ENCODE measurements at regions not wholly inside any gene's neighbourhood (a gene's known extent, or its start where the extent isn't known, plus 50 kb on each side); places are given as distances from the start of the nearest gene placed in this dataset.

DNA sequence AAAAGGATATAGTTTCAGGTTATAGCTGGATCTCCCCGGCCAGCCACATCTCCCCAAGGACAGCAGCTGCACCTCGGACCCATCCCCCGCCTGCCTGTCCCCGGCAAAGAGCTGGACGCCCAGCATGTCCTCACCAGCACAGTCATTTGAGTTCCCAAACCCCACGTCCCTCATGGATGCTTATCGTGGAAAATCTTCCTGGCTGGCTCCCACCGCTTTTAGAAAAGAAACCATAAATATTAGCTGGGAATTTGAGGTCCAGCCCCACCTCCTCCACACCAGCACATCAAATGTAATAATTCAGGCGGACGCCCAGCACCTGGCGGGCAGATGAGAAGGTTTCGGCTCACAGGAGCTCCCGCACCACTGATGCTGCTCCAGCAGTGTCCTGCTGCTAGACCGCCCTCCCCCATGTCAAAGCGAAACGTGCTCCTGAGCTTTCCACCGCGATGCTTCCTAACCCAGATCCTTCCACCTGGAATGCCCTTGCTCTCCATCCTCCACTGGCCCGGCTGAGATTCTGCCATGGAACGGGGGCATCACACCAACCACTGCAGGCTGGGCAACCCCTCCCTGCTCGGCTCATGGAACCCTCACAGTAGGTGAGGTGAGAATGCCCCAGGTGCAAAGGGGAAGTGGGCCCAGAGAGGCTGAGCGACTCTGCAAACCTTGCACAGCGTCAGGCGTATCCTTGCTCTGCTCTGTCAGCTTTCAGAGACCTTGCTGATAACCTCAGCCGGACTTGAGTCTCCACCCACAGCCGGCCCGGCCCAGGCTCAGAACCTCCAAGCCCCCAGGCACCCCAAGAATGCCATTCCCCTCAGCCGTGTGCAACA, 71.5 kb upstream of the GPC1 start (continued):
- TF ChIP-seq RAD21 (IDR thresholded peaks at IDR 0.05; ENCODE audit: low read length), result no peak
- TF ChIP-seq GATA2 (CRISPR knock-in tag; IDR thresholded peaks at IDR 0.05), result no peak
- TF ChIP-seq TAF1 (IDR thresholded peaks at IDR 0.05; ENCODE audit: borderline replicate concordance, low read depth, low read length), result no peak
- no peak for TF ChIP-seq JUND (IDR thresholded peaks at IDR 0.05)
- TF ChIP-seq IRF3 (IDR thresholded peaks at IDR 0.05; ENCODE audit: low read depth, low read length), result no peak
- TF ChIP-seq GABPA (IDR thresholded peaks at IDR 0.05; ENCODE audit: low read depth), result no peak
- no peak for TF ChIP-seq TCF12 (IDR thresholded peaks at IDR 0.05)
- no peak for TF ChIP-seq ELF1 (IDR thresholded peaks at IDR 0.05)

DNA sequence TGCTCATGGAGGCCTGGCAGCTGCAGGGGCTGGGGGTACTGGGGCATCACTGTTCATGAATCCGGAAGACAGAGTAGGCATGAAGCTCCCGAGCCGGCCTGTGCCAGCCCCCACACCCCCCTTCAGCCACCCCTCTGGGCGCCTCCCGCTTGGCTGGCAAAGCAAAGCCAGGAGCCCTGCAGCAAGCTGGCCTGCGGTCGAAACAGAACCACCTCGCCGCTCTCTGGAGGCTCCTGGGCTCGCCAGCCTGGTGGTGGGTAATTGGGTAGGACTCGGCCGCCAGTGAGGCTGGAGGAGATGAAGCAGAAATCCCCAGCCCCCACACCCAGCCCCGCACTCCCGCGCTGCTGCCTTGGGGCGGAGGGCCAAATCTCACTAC, 70.9 kb upstream of the GPC1 start:
- Histone ChIP-seq H2AFZ (ENCODE audit: low read depth) (no peak overlapping the region), H3K4me3 (ENCODE audit: low read depth in 2 of 2, low read length in 1 of 2) (no peak overlapping the region), H3F3A (replicated peaks; ENCODE audit: insufficient read depth) (no peaks in the 10 kb centered on the region), H3K79me2 (ENCODE audit: insufficient read depth) (no peaks in the 10 kb centered on the region), H3K9me2 (no peaks in the 10 kb centered on the region), H3K4me2 (no peak overlapping the region), H3K9ac (no peak overlapping the region), H3K4me1 (ENCODE audit: control insufficient read depth in 1 of 2, insufficient read depth in 2 of 2, low read depth in 1 of 2, low read length in 1 of 2) (peaks cover 0 to 10% of the 10 kb centered on the region in 2 experiments; a peak in 1 of 4 replicates), H3K9me3 (no peaks in the 10 kb centered on the region), H3K36me3 (replicated peaks in 1 of 2; ENCODE audit: control insufficient read depth in 1 of 2, insufficient read depth in 2 of 2, low read length in 1 of 2) (no peaks in the 10 kb centered on the region), H3K27me3 (ENCODE audit: insufficient read depth) (no peaks in the 10 kb centered on the region), H4K20me1 (ENCODE audit: insufficient read depth) (no peaks in the 10 kb centered on the region), H3K27ac (ENCODE audit: low read depth in 2 of 2, low read length in 1 of 2) (no peak overlapping the region)
- DNase-seq, result no peak
- WGBS (ENCODE audit: low lambda C conversion rate), result no CpG with 5 or more reads among the region's 16 CpGs
- no peak for TF ChIP-seq TEAD4 (IDR thresholded peaks at IDR 0.05; ENCODE audit: borderline replicate concordance, insufficient read depth)
- no peak for TF ChIP-seq JUND (IDR thresholded peaks at IDR 0.05)
- no peak for TF ChIP-seq EZH2phosphoT487 (IDR thresholded peaks at IDR 0.05; ENCODE audit: borderline replicate concordance, low read depth)
- no peak for TF ChIP-seq TCF12 (IDR thresholded peaks at IDR 0.05)
- ChIA-PET CTCF (no interaction called here), POLR2A (no interaction called here)

GRCh38 chr2:240364961-240365775, 70.3 kb upstream of the GPC1 start:
- Histone ChIP-seq H3K4me2 (no peak overlapping the region), H3K9me3 (no peaks in the 10 kb centered on the region), H3K4me3 (ENCODE audit: low read depth in 2 of 2, low read length in 1 of 2) (no peak overlapping the region), H2AFZ (ENCODE audit: low read depth) (no peak overlapping the region), H3K27ac (ENCODE audit: low read depth in 2 of 2, low read length in 1 of 2) (no peak overlapping the region), H3K36me3 (replicated peaks in 1 of 2; ENCODE audit: control insufficient read depth in 1 of 2, insufficient read depth in 2 of 2, low read length in 1 of 2) (no peaks in the 10 kb centered on the region), H3K27me3 (ENCODE audit: insufficient read depth) (no peaks in the 10 kb centered on the region), H3F3A (replicated peaks; ENCODE audit: insufficient read depth) (no peaks in the 10 kb centered on the region), H3K4me1 (ENCODE audit: control insufficient read depth in 1 of 2, insufficient read depth in 2 of 2, low read depth in 1 of 2, low read length in 1 of 2) (peaks cover 0 to 14% of the 10 kb centered on the region in 2 experiments; a peak in 2 of 4 replicates), H3K9ac (no peak overlapping the region), H3K9me2 (no peaks in the 10 kb centered on the region), H4K20me1 (ENCODE audit: insufficient read depth) (no peaks in the 10 kb centered on the region), H3K79me2 (ENCODE audit: insufficient read depth) (no peaks in the 10 kb centered on the region)
- DNase-seq, result no peak
- ChIA-PET POLR2A (no interaction called here), CTCF (no interaction called here)
- WGBS (ENCODE audit: low lambda C conversion rate), result 70% methylated on average over 5 of the region's 30 CpGs
- no peak for TF ChIP-seq FOSL2 (IDR thresholded peaks at IDR 0.05; ENCODE audit: borderline replicate concordance, low read depth)
- no peak for TF ChIP-seq MXI1 (IDR thresholded peaks at IDR 0.05; ENCODE audit: low read depth, low read length)
- no peak for TF ChIP-seq FOXM1 (IDR thresholded peaks at IDR 0.05; ENCODE audit: low read depth)
- no peak for TF ChIP-seq RFX5 (IDR thresholded peaks at IDR 0.05; ENCODE audit: low read length)
- no peak for TF ChIP-seq NFIC (IDR thresholded peaks at IDR 0.05; ENCODE audit: borderline replicate concordance)
- TF ChIP-seq CHD2 (IDR thresholded peaks at IDR 0.05; ENCODE audit: low read length, partially characterized antibody), result no peak
- no peak for TF ChIP-seq FOXJ3 (CRISPR knock-in tag; IDR thresholded peaks at IDR 0.05)
- TF ChIP-seq, protein P1, sequence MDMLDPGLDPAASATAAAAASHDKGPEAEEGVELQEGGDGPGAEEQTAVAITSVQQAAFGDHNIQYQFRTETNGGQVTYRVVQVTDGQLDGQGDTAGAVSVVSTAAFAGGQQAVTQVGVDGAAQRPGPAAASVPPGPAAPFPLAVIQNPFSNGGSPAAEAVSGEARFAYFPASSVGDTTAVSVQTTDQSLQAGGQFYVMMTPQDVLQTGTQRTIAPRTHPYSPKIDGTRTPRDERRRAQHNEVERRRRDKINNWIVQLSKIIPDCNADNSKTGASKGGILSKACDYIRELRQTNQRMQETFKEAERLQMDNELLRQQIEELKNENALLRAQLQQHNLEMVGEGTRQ (IDR thresholded peaks at IDR 0.05; ENCODE audit: borderline replicate concordance, low read depth, low read length), result no peak
- TF ChIP-seq, protein P2, sequence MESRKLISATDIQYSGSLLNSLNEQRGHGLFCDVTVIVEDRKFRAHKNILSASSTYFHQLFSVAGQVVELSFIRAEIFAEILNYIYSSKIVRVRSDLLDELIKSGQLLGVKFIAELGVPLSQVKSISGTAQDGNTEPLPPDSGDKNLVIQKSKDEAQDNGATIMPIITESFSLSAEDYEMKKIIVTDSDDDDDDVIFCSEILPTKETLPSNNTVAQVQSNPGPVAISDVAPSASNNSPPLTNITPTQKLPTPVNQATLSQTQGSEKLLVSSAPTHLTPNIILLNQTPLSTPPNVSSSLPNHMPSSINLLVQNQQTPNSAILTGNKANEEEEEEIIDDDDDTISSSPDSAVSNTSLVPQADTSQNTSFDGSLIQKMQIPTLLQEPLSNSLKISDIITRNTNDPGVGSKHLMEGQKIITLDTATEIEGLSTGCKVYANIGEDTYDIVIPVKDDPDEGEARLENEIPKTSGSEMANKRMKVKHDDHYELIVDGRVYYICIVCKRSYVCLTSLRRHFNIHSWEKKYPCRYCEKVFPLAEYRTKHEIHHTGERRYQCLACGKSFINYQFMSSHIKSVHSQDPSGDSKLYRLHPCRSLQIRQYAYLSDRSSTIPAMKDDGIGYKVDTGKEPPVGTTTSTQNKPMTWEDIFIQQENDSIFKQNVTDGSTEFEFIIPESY (IDR thresholded peaks at IDR 0.05; ENCODE audit: borderline replicate concordance, low read depth), result no peak
- TF ChIP-seq TAF1 (IDR thresholded peaks at IDR 0.05; ENCODE audit: borderline replicate concordance, low read depth, low read length), result no peak

All from SK-N-SH (cell line).